ENCODE measurements at regions not wholly inside any gene's neighbourhood (a gene's known extent, or its start where the extent isn't known, plus 50 kb on each side); places are given as distances from the start of the nearest gene placed in this dataset.

DNA sequence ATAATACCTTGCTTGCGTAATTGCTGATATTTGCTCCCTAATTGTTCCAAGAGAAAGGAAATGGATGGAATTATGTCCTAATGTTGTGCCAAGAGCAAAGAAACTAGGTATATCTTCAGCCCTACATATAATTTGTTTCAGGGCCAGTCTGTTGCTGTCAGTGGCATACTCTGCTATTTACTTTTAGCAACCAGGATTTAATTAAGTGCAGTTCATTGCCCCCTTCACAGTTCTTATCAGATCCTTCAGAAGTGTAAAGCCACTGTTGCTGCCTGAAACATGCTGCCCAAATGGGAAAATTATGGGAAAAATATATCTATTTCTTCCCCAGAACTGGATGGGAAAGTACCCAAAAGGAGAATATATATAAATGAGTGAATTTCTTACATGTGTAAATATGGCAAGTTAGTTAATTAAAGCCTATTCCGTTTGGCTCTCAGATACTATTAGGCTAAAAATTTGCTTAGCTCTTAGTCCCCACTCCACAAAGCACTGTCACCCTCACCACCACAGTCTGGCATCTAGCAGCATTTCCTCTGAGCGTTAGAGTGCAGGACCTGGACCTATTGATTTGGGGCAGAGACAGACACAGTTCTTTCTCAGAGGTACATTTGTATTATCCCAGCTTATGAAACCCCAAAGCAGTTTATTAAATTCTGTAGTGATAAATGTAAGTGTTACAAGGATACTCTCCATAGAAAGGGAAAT is 72.8 kb upstream of the DTNA start:
- no peaks in the 10 kb centered on the region for H3K27me3 ChIP-seq (ENCODE audit: control insufficient read depth in 1 of 2, insufficient read depth in 2 of 2, low read length in 2 of 2)
- no peaks in the 10 kb centered on the region for H3K9me3 ChIP-seq (ENCODE audit: low read length)
- ATAC-seq (no peak), FAIRE-seq (no peak), DNase-seq (ENCODE audit: low spot score) (no peak)
- H3K4me3 ChIP-seq (replicated peaks in 1 of 3; ENCODE audit: insufficient read depth in 1 of 3, low read depth in 2 of 3, low read length in 3 of 3) = no peak overlapping the region
- H3K79me2 ChIP-seq (ENCODE audit: insufficient read depth, low read length) = no peaks in the 10 kb centered on the region
- 75% methylated on average over 3 of the region's 3 CpGs for WGBS (ENCODE audit: low lambda C conversion rate)
- in situ Hi-C loops (cut with HindIII; ENCODE audit: extremely low pct_ligation_motif_present, low pct_unique_long_range_greater_than_20kb) (no loop called here), intact Hi-C loops (cut with micrococcal nuclease; ENCODE audit: unreplicated experiment) (loop anchor here (10.0 kb wide), 1 partner anchor 142 kb away; no protein-coding TSS in a partner anchor)
- no peak overlapping the region for H3K27ac ChIP-seq (ENCODE audit: extremely low read length, insufficient read depth, low read length)
- POLR2A ChIA-PET = no interaction called here
- H4K20me1 ChIP-seq (ENCODE audit: insufficient read depth, low read length) = peaks cover 2% of the 10 kb centered on the region; the same call in 1 of the 2 replicates
- no peak overlapping the region for H3K9ac ChIP-seq (ENCODE audit: insufficient read depth, low read depth, low read length)
- CTCF ChIA-PET (ENCODE audit: low intra/inter-chr PET ratio, low total read pairs) = no interaction called here
- H3K4me1 ChIP-seq (ENCODE audit: insufficient read depth, low read length) = no peaks in the 10 kb centered on the region
- H2AFZ ChIP-seq (ENCODE audit: low read length) = no peak overlapping the region
- no peak overlapping the region for H3K4me2 ChIP-seq (ENCODE audit: low read depth, low read length)
- no TSS peak for BruUV-seq (replicated peaks)
- no peaks in the 10 kb centered on the region for H3K36me3 ChIP-seq (replicated peaks in 1 of 2; ENCODE audit: control insufficient read depth in 1 of 2, insufficient read depth in 2 of 2, low read length in 2 of 2)
- no peak for TF ChIP-seq RELA (CRISPR knock-in tag; IDR thresholded peaks at IDR 0.05)
- TF ChIP-seq MTERF4 (CRISPR knock-in tag; IDR thresholded peaks at IDR 0.05) = no peak
- TF ChIP-seq, protein P1, sequence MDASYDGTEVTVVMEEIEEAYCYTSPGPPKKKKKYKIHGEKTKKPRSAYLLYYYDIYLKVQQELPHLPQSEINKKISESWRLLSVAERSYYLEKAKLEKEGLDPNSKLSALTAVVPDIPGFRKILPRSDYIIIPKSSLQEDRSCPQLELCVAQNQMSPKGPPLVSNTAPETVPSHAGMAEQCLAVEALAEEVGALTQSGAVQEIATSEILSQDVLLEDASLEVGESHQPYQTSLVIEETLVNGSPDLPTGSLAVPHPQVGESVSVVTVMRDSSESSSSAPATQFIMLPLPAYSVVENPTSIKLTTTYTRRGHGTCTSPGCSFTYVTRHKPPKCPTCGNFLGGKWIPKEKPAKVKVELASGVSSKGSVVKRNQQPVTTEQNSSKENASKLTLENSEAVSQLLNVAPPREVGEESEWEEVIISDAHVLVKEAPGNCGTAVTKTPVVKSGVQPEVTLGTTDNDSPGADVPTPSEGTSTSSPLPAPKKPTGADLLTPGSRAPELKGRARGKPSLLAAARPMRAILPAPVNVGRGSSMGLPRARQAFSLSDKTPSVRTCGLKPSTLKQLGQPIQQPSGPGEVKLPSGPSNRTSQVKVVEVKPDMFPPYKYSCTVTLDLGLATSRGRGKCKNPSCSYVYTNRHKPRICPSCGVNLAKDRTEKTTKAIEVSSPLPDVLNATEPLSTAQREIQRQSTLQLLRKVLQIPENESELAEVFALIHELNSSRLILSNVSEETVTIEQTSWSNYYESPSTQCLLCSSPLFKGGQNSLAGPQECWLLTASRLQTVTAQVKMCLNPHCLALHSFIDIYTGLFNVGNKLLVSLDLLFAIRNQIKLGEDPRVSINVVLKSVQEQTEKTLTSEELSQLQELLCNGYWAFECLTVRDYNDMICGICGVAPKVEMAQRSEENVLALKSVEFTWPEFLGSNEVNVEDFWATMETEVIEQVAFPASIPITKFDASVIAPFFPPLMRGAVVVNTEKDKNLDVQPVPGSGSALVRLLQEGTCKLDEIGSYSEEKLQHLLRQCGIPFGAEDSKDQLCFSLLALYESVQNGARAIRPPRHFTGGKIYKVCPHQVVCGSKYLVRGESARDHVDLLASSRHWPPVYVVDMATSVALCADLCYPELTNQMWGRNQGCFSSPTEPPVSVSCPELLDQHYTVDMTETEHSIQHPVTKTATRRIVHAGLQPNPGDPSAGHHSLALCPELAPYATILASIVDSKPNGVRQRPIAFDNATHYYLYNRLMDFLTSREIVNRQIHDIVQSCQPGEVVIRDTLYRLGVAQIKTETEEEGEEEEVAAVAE (CRISPR knock-in tag; IDR thresholded peaks at IDR 0.05; ENCODE audit: borderline replicate concordance) = no peak
- TF ChIP-seq SMARCC2 (IDR thresholded peaks at IDR 0.05) = no peak
- no peak for TF ChIP-seq FOXA3 (CRISPR knock-in tag; IDR thresholded peaks at IDR 0.05)
- TF ChIP-seq RARG (CRISPR knock-in tag; IDR thresholded peaks at IDR 0.05; ENCODE audit: low read depth) = no peak
- TF ChIP-seq ZNF430 (CRISPR knock-in tag; IDR thresholded peaks at IDR 0.05) = no peak
- TF ChIP-seq, protein P2, sequence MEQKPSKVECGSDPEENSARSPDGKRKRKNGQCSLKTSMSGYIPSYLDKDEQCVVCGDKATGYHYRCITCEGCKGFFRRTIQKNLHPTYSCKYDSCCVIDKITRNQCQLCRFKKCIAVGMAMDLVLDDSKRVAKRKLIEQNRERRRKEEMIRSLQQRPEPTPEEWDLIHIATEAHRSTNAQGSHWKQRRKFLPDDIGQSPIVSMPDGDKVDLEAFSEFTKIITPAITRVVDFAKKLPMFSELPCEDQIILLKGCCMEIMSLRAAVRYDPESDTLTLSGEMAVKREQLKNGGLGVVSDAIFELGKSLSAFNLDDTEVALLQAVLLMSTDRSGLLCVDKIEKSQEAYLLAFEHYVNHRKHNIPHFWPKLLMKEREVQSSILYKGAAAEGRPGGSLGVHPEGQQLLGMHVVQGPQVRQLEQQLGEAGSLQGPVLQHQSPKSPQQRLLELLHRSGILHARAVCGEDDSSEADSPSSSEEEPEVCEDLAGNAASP (CRISPR knock-in tag; IDR thresholded peaks at IDR 0.05; ENCODE audit: borderline replicate concordance) = no peak
- TF ChIP-seq ZNF674 (CRISPR knock-in tag; IDR thresholded peaks at IDR 0.05; ENCODE audit: low read depth) = no peak
